Lower leg skin (tissue), 3 donors: ENCODE measurements at regions not wholly inside any gene's neighbourhood (a gene's known extent, or its start where the extent isn't known, plus 50 kb on each side); places are given as distances from the start of the nearest gene placed in this dataset.

Source experiments
- CTCF ChIP-seq, 3 donors: fragments of 450-650 bp; IDR thresholded peaks; one replicate each; pipeline ENCODE4 v1.5.1; 2016; ENCODE audit warnings: antibody characterized with exemption in 3 of 3, mild to moderate bottlenecking in 3 of 3, moderate library complexity in 2 of 3
- POLR2A ChIP-seq, 2 donors: fragments of 450-650 bp; IDR thresholded peaks; one replicate each; pipeline ENCODE4 v1.6.1; 2016 to 2017; ENCODE audit warnings: antibody characterized with exemption in 2 of 2, mild to moderate bottlenecking in 1 of 2, moderate library complexity in 1 of 2

GRCh38 chr6:938271-938905 lies 245.4 kb upstream of the EXOC2 start:
- TF ChIP-seq CTCF (IDR thresholded peaks at IDR 0.05) (no peak), POLR2A (IDR thresholded peaks at IDR 0.05) (no peak)
